ENCODE measurements at regions not wholly inside any gene's neighbourhood (a gene's known extent, or its start where the extent isn't known, plus 50 kb on each side); places are given as distances from the start of the nearest gene placed in this dataset.

GRCh38 chr20:52798124-52798523, 174.0 kb upstream of the TSHZ2 start:
- TF ChIP-seq EZH2phosphoT487 (IDR thresholded peaks at IDR 0.05): no peak
- TF ChIP-seq, protein P1, sequence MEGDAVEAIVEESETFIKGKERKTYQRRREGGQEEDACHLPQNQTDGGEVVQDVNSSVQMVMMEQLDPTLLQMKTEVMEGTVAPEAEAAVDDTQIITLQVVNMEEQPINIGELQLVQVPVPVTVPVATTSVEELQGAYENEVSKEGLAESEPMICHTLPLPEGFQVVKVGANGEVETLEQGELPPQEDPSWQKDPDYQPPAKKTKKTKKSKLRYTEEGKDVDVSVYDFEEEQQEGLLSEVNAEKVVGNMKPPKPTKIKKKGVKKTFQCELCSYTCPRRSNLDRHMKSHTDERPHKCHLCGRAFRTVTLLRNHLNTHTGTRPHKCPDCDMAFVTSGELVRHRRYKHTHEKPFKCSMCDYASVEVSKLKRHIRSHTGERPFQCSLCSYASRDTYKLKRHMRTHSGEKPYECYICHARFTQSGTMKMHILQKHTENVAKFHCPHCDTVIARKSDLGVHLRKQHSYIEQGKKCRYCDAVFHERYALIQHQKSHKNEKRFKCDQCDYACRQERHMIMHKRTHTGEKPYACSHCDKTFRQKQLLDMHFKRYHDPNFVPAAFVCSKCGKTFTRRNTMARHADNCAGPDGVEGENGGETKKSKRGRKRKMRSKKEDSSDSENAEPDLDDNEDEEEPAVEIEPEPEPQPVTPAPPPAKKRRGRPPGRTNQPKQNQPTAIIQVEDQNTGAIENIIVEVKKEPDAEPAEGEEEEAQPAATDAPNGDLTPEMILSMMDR (IDR thresholded peaks at IDR 0.05): no peak
